ENCODE measurements at regions not wholly inside any gene's neighbourhood (a gene's known extent, or its start where the extent isn't known, plus 50 kb on each side); places are given as distances from the start of the nearest gene placed in this dataset.

DNA sequence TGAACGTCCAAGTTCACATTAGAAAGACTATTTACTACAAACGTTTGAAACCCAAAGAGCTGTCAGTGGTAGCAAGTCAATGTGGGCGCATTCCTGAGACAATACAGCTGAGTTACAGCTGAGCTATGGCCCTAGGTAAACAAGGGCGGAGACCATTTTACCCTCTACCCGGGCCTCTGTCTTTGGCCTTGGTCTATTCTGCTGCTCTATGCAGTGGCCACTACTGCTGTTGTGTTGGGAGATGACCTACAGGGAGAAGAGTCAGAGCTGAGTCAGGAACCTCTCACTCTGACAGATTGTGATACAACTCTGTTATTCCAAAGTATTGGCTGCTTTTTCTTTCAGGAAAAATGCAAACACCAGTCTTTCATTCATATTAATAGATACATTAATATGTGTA is 700.6 kb downstream of the SEMA5A start:
- TF ChIP-seq, protein P1, sequence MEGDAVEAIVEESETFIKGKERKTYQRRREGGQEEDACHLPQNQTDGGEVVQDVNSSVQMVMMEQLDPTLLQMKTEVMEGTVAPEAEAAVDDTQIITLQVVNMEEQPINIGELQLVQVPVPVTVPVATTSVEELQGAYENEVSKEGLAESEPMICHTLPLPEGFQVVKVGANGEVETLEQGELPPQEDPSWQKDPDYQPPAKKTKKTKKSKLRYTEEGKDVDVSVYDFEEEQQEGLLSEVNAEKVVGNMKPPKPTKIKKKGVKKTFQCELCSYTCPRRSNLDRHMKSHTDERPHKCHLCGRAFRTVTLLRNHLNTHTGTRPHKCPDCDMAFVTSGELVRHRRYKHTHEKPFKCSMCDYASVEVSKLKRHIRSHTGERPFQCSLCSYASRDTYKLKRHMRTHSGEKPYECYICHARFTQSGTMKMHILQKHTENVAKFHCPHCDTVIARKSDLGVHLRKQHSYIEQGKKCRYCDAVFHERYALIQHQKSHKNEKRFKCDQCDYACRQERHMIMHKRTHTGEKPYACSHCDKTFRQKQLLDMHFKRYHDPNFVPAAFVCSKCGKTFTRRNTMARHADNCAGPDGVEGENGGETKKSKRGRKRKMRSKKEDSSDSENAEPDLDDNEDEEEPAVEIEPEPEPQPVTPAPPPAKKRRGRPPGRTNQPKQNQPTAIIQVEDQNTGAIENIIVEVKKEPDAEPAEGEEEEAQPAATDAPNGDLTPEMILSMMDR (IDR thresholded peaks at IDR 0.05) = no peak
- no peak for TF ChIP-seq POLR2A (IDR thresholded peaks at IDR 0.05)

Data from lower leg skin (tissue), 3 donors.